ENCODE measurements at regions not wholly inside any gene's neighbourhood (a gene's known extent, or its start where the extent isn't known, plus 50 kb on each side); places are given as distances from the start of the nearest gene placed in this dataset.

DNA sequence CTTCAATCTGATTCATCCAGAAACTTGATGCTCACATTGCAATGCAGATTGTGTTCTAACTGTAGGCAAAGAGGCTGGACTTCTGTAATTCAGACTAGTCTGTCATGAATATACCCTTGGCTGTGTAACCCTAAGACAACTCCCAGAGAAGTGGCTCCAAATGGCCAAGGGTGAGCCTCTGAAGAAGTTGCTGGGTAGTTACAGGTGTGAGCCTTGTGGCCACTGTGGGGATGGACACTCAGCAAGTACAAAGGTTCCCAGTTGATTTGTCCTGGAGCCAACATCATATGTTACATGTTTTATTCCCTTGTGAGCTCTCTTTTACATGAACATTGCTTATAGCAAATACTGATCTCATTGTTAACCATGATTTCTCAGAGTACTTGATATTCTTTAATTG, 94.8 kb upstream of the KCNJ3 start:
- DNase-seq (ENCODE audit: insufficient read length, low spot score) (no peak), FAIRE-seq (no peak)
- TF ChIP-seq SPI1 (IDR thresholded peaks at IDR 0.05; ENCODE audit: low read depth, low read length) (no peak), POU2F2 (IDR thresholded peaks at IDR 0.05; ENCODE audit: low read depth, low read length) (no peak), POLR2A (IDR thresholded peaks at IDR 0.05; ENCODE audit: low read depth, low read length) (no peak), PAX5 (IDR thresholded peaks at IDR 0.05; ENCODE audit: insufficient read depth, low read length, severe bottlenecking) (no peak), TAF1 (IDR thresholded peaks at IDR 0.05; ENCODE audit: low read depth, low read length) (no peak), POLR2AphosphoS5 (IDR thresholded peaks at IDR 0.05; ENCODE audit: low read depth, low read length) (no peak)

DNA sequence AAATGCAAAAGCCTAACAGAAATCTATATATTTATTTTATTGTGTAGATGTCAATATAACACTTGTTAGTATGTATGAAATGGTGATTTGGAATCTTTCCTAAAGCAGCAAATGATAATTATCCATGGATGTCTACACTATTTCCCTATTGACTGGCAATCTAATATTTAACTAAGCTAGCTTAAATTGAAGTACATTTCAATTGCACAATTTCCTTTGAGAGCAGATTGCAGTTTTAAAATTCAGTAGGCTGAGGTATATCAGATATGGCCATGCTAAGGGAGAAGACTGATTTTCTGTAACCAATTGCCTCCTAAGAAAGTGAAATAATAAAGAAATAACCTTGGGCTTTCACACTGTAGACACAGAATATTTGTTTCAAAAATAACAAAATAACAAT, 90.1 kb upstream of the KCNJ3 start:
- DNase-seq (ENCODE audit: insufficient read length, low spot score) (no peak), FAIRE-seq (no peak)
- TF ChIP-seq PAX5 (IDR thresholded peaks at IDR 0.05; ENCODE audit: insufficient read depth, low read length, severe bottlenecking): no peak
- TF ChIP-seq TAF1 (IDR thresholded peaks at IDR 0.05; ENCODE audit: low read depth, low read length): no peak
- TF ChIP-seq POU2F2 (IDR thresholded peaks at IDR 0.05; ENCODE audit: low read depth, low read length): no peak
- no peak for TF ChIP-seq POLR2A (IDR thresholded peaks at IDR 0.05; ENCODE audit: low read depth, low read length)

DNA sequence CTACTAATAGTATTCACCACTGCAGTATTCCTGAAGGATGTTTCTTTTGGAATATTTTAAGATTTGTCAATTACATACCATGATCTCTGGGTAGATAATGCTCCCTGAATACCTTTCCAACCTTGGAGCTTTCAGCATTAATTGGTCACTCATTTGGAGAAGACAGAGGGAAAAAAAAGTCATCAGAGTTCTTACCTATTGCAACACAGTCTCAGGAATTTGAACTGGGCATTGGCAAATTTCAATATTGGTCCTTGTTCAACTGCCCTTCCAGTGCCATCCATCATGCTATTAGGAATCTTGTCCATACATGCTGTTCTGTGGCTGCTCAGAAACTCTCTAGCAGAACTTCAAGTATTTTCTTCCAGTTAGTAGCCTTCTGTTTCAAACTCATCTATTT, 83.6 kb upstream of the KCNJ3 start:
- DNase-seq (ENCODE audit: insufficient read length, low spot score): no peak
- no peak for FAIRE-seq
- no peak for TF ChIP-seq POLR2AphosphoS5 (IDR thresholded peaks at IDR 0.05; ENCODE audit: low read depth, low read length)
- TF ChIP-seq POU2F2 (IDR thresholded peaks at IDR 0.05; ENCODE audit: low read depth, low read length): no peak
- no peak for TF ChIP-seq SPI1 (IDR thresholded peaks at IDR 0.05; ENCODE audit: low read depth, low read length)
- no peak for TF ChIP-seq PAX5 (IDR thresholded peaks at IDR 0.05; ENCODE audit: insufficient read depth, low read length, severe bottlenecking)
- no peak for TF ChIP-seq POLR2A (IDR thresholded peaks at IDR 0.05; ENCODE audit: low read depth, low read length)
- TF ChIP-seq TAF1 (IDR thresholded peaks at IDR 0.05; ENCODE audit: low read depth, low read length): no peak

DNA sequence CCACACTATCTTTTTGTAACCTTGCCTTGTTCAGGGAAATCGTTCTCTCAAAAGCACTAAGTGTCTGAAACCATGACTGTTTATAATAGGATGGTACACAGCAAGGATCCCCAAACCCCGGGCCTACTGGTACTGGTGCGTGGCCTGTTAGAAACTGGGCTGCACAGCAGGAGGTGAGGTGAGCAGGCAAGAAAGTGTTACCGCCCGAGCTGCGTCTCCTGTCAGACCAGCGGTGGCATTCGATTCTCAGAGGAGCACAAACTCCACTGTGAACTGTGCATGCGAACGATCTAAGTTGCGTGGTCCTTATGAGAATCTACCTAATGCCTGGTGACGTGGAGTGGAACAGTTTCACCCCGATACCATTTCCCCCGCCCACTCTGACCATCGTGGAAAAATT, 81.8 kb upstream of the KCNJ3 start:
- FAIRE-seq (no peak), DNase-seq (ENCODE audit: insufficient read length, low spot score) (no peak)
- TF ChIP-seq PAX5 (IDR thresholded peaks at IDR 0.05; ENCODE audit: insufficient read depth, low read length, severe bottlenecking) (no peak), SPI1 (IDR thresholded peaks at IDR 0.05; ENCODE audit: low read depth, low read length) (no peak), POLR2A (IDR thresholded peaks at IDR 0.05; ENCODE audit: low read depth, low read length) (no peak), POLR2AphosphoS5 (IDR thresholded peaks at IDR 0.05; ENCODE audit: low read depth, low read length) (no peak), POU2F2 (IDR thresholded peaks at IDR 0.05; ENCODE audit: low read depth, low read length) (no peak), TAF1 (IDR thresholded peaks at IDR 0.05; ENCODE audit: low read depth, low read length) (no peak)

DNA sequence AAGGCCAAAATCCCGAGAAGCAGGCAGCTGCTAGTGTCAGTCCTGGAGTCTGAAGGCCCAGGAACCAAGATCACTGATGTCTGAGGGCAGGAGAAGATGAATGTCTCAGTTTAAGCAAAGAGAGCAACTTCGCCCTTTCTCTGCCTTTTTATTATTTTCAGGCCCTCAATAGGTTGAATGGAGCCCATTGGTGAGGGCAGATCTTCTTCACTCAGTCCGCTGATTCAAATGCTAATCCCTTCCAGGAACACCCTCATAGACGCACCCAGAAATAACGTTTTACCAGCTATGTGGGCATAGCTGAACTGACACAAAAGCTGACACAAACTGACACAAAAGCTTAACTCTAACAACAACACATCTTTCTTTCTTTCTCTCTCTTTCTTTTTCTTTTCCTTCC, 78.0 kb upstream of the KCNJ3 start:
- FAIRE-seq (no peak), DNase-seq (ENCODE audit: insufficient read length, low spot score) (no peak)
- TF ChIP-seq POLR2AphosphoS5 (IDR thresholded peaks at IDR 0.05; ENCODE audit: low read depth, low read length) (no peak), SPI1 (IDR thresholded peaks at IDR 0.05; ENCODE audit: low read depth, low read length) (no peak), POLR2A (IDR thresholded peaks at IDR 0.05; ENCODE audit: low read depth, low read length) (no peak), TAF1 (IDR thresholded peaks at IDR 0.05; ENCODE audit: low read depth, low read length) (no peak), PAX5 (IDR thresholded peaks at IDR 0.05; ENCODE audit: insufficient read depth, low read length, severe bottlenecking) (no peak), POU2F2 (IDR thresholded peaks at IDR 0.05; ENCODE audit: low read depth, low read length) (no peak)

DNA sequence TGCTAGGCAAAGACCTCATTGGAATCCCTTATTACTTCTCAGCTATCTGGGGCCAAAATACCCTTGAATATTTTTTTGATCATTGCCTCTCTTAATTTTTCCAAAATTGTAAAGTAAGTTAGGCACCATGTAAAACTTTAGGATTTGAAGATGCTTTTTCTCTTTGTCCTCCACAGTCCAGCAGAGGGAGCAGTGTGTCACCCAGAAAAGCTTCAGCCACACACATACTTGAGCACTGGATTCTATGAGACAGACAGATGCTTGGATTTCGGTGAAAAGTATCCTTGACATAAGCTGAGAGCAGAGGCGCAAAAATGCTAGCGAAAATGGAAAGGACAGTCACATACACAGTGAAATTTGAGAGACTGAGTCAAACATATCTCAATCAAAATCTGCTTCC, 74.7 kb upstream of the KCNJ3 start:
- no peak for DNase-seq (ENCODE audit: insufficient read length, low spot score)
- TF ChIP-seq SPI1 (IDR thresholded peaks at IDR 0.05; ENCODE audit: low read depth, low read length) (no peak), POU2F2 (IDR thresholded peaks at IDR 0.05; ENCODE audit: low read depth, low read length) (no peak), TAF1 (IDR thresholded peaks at IDR 0.05; ENCODE audit: low read depth, low read length) (no peak), POLR2AphosphoS5 (IDR thresholded peaks at IDR 0.05; ENCODE audit: low read depth, low read length) (no peak), POLR2A (IDR thresholded peaks at IDR 0.05; ENCODE audit: low read depth, low read length) (no peak), PAX5 (IDR thresholded peaks at IDR 0.05; ENCODE audit: insufficient read depth, low read length, severe bottlenecking) (no peak)
- no peak for FAIRE-seq

DNA sequence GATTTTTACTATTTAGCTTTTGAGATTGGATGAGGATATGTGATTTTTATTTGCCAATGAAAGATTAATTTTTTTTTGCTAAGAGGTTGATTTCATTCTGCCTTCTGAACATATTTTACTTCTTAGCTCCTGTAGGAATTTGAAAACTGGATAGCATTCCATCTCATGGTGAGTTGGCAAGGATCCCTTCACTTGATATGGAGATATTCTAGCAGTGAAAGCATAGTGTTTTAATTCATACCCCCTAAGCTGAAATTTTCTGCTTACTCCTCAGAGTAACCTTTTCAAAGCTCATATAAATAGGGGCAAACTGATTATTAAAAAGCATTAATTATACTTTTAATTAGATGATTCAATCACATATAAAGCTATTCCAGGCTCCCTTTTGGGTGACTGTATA, 61.0 kb upstream of the KCNJ3 start:
- TF ChIP-seq POLR2A (IDR thresholded peaks at IDR 0.05; ENCODE audit: low read depth, low read length): no peak
- no peak for TF ChIP-seq POU2F2 (IDR thresholded peaks at IDR 0.05; ENCODE audit: low read depth, low read length)
- no peak for TF ChIP-seq TAF1 (IDR thresholded peaks at IDR 0.05; ENCODE audit: low read depth, low read length)
- no peak for TF ChIP-seq POLR2AphosphoS5 (IDR thresholded peaks at IDR 0.05; ENCODE audit: low read depth, low read length)
- no peak for TF ChIP-seq PAX5 (IDR thresholded peaks at IDR 0.05; ENCODE audit: insufficient read depth, low read length, severe bottlenecking)
- DNase-seq (ENCODE audit: insufficient read length, low spot score) (no peak), FAIRE-seq (no peak)

DNA sequence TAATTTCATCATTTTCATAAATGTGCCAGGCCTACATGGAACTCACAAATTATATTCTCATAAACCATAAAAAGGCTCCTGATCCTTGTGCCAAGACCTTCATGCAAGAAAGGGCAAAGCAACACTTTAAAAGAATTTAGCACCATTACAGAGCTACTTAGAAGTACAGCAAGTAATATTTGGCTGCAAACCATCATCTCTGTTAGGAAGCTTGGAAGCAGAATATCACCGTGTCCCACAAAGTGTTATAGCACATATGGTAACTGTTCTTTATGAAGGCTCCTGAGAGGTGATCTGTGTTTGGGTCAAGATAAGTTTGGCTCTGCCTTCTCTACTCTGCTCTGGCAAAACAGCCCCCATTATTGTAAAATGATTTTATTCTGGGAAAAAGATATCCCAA, 59.7 kb upstream of the KCNJ3 start:
- TF ChIP-seq PAX5 (IDR thresholded peaks at IDR 0.05; ENCODE audit: insufficient read depth, low read length, severe bottlenecking): no peak
- TF ChIP-seq POLR2AphosphoS5 (IDR thresholded peaks at IDR 0.05; ENCODE audit: low read depth, low read length): no peak
- TF ChIP-seq SPI1 (IDR thresholded peaks at IDR 0.05; ENCODE audit: low read depth, low read length): no peak
- no peak for TF ChIP-seq POLR2A (IDR thresholded peaks at IDR 0.05; ENCODE audit: low read depth, low read length)
- TF ChIP-seq TAF1 (IDR thresholded peaks at IDR 0.05; ENCODE audit: low read depth, low read length): no peak
- no peak for TF ChIP-seq POU2F2 (IDR thresholded peaks at IDR 0.05; ENCODE audit: low read depth, low read length)
- DNase-seq (ENCODE audit: insufficient read length, low spot score) (no peak), FAIRE-seq (no peak)

DNA sequence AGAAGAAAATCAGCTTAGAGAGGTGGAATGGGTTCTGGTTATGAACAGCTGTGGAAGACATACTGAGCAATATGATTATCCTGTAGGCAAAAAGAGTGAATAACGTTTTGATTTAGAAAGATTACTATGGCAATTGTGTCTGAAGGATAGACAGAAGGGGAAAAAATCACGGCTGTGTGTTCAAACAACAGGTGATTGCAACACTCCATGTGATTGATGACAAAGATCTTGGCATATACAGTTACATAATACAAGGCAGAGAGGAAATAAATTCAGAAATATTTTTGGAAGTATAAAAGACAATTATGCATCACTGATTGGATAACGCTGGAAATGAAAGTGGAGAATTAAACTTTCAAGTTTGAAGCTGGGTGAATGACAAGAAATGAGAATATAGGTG, 58.5 kb upstream of the KCNJ3 start:
- DNase-seq (ENCODE audit: insufficient read length, low spot score) (no peak), FAIRE-seq (no peak)
- TF ChIP-seq SPI1 (IDR thresholded peaks at IDR 0.05; ENCODE audit: low read depth, low read length) (no peak), TAF1 (IDR thresholded peaks at IDR 0.05; ENCODE audit: low read depth, low read length) (no peak), POLR2A (IDR thresholded peaks at IDR 0.05; ENCODE audit: low read depth, low read length) (no peak), POU2F2 (IDR thresholded peaks at IDR 0.05; ENCODE audit: low read depth, low read length) (no peak), POLR2AphosphoS5 (IDR thresholded peaks at IDR 0.05; ENCODE audit: low read depth, low read length) (no peak), PAX5 (IDR thresholded peaks at IDR 0.05; ENCODE audit: insufficient read depth, low read length, severe bottlenecking) (no peak)

All from GM12891 (cell line).